ENCODE measurements at regions not wholly inside any gene's neighbourhood (a gene's known extent, or its start where the extent isn't known, plus 50 kb on each side); places are given as distances from the start of the nearest gene placed in this dataset.

- no peak for TF ChIP-seq HMGXB4 (CRISPR knock-in tag; IDR thresholded peaks at IDR 0.05; ENCODE audit: borderline replicate concordance)
- TF ChIP-seq CHD2 (IDR thresholded peaks at IDR 0.05; ENCODE audit: low read length, partially characterized antibody), result no peak
- no peak for TF ChIP-seq KDM1A (IDR thresholded peaks at IDR 0.05; ENCODE audit: low read depth)
- TF ChIP-seq EP300 (IDR thresholded peaks at IDR 0.05), result no peak
Observed at GRCh38 chr5:125720348-125720685, 702.9 kb upstream of the GRAMD2B start (continued).

DNA sequence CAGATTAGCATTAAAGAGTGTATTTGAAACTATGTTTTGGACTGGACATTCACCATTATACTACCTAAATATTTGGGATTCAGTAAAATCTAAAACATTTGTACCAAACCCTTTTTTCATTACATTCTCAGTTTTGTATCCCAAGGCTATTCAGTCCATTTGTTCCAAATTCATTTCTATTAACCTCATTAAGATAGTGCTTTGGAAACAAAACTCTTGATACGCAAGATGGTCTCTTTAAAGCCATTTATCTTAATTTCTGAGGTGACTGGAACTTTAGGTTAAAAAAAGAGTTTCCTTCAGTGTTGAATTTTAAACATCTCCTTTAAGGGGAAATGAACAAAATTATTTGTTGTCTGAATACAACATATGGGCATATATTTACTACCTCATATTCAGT is 702.5 kb upstream of the GRAMD2B start:
- DNase-seq (ENCODE audit: low read depth in 1 of 2, low spot score in 1 of 2) (no peak), ATAC-seq (no peak), FAIRE-seq (no peak)
- TF ChIP-seq, protein P1, sequence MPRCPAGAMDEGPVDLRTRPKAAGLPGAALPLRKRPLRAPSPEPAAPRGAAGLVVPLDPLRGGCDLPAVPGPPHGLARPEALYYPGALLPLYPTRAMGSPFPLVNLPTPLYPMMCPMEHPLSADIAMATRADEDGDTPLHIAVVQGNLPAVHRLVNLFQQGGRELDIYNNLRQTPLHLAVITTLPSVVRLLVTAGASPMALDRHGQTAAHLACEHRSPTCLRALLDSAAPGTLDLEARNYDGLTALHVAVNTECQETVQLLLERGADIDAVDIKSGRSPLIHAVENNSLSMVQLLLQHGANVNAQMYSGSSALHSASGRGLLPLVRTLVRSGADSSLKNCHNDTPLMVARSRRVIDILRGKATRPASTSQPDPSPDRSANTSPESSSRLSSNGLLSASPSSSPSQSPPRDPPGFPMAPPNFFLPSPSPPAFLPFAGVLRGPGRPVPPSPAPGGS (IDR thresholded peaks at IDR 0.05), result no peak
- Histone ChIP-seq H3K9me3 (no peaks in the 10 kb centered on the region), H3K4me2 (no peak overlapping the region), H3K27ac (no peak overlapping the region), H3K4me1 (no peaks in the 10 kb centered on the region), H3K4me3 (no peak overlapping the region)
- ChIA-PET CTCF (no interaction called here), POLR2A (no interaction called here)
- WGBS (ENCODE audit: missing lambda C conversion rate), result 81% methylated on average over 1 of the region's 1 CpG

- FAIRE-seq (no peak), DNase-seq (ENCODE audit: low read depth in 1 of 2, low spot score in 1 of 2) (no peak), ATAC-seq (no peak)
- no peak overlapping the region for H3K4me3 ChIP-seq
- ChIA-PET CTCF (no interaction called here), POLR2A (interaction anchor here (0.6 kb wide), 1 partner anchor 974 kb away, joined by 8 read pairs; no protein-coding TSS in a partner anchor)
- H3K4me2 ChIP-seq, result no peak overlapping the region
- H3K9me3 ChIP-seq, result no peaks in the 10 kb centered on the region
- 12% methylated on average over 1 of the region's 1 CpG for WGBS (ENCODE audit: missing lambda C conversion rate)
- no peak for TF ChIP-seq NR3C1 (IDR thresholded peaks at IDR 0.05)
- TF ChIP-seq, protein P2, sequence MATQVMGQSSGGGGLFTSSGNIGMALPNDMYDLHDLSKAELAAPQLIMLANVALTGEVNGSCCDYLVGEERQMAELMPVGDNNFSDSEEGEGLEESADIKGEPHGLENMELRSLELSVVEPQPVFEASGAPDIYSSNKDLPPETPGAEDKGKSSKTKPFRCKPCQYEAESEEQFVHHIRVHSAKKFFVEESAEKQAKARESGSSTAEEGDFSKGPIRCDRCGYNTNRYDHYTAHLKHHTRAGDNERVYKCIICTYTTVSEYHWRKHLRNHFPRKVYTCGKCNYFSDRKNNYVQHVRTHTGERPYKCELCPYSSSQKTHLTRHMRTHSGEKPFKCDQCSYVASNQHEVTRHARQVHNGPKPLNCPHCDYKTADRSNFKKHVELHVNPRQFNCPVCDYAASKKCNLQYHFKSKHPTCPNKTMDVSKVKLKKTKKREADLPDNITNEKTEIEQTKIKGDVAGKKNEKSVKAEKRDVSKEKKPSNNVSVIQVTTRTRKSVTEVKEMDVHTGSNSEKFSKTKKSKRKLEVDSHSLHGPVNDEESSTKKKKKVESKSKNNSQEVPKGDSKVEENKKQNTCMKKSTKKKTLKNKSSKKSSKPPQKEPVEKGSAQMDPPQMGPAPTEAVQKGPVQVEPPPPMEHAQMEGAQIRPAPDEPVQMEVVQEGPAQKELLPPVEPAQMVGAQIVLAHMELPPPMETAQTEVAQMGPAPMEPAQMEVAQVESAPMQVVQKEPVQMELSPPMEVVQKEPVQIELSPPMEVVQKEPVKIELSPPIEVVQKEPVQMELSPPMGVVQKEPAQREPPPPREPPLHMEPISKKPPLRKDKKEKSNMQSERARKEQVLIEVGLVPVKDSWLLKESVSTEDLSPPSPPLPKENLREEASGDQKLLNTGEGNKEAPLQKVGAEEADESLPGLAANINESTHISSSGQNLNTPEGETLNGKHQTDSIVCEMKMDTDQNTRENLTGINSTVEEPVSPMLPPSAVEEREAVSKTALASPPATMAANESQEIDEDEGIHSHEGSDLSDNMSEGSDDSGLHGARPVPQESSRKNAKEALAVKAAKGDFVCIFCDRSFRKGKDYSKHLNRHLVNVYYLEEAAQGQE (IDR thresholded peaks at IDR 0.05), result no peak
- TF ChIP-seq MAZ (IDR thresholded peaks at IDR 0.05; ENCODE audit: borderline replicate concordance, low read depth, low read length), result no peak
- no peak for TF ChIP-seq EHMT2 (IDR thresholded peaks at IDR 0.05; ENCODE audit: low read depth)
- TF ChIP-seq HOXA7 (CRISPR knock-in tag; IDR thresholded peaks at IDR 0.05), result no peak
- TF ChIP-seq CEBPB (IDR thresholded peaks at IDR 0.05), result no peak
- no peak for TF ChIP-seq ZFP36 (IDR thresholded peaks at IDR 0.05; ENCODE audit: borderline replicate concordance, partially characterized antibody)
- no peak for TF ChIP-seq JUNB (IDR thresholded peaks at IDR 0.05)
- TF ChIP-seq TFCP2L1 (CRISPR knock-in tag; IDR thresholded peaks at IDR 0.05), result no peak
- no peak for TF ChIP-seq CHD4 (IDR thresholded peaks at IDR 0.05; ENCODE audit: borderline replicate concordance)
- no peak for TF ChIP-seq PHF8 (IDR thresholded peaks at IDR 0.05; ENCODE audit: borderline replicate concordance, low read depth)
- no peak for TF ChIP-seq SREBF2 (IDR thresholded peaks at IDR 0.05)
- no peak for TF ChIP-seq HOXB5 (CRISPR knock-in tag; IDR thresholded peaks at IDR 0.05)
- no peak for TF ChIP-seq RAD21 (conservative IDR thresholded peaks at IDR 0.05 in 1 of 2, IDR thresholded peaks at IDR 0.05 in 1 of 2)
- no peak for TF ChIP-seq KDM1A (IDR thresholded peaks at IDR 0.05; ENCODE audit: low read depth)
- TF ChIP-seq FOSL2 (IDR thresholded peaks at IDR 0.05), result no peak
- no peak for TF ChIP-seq FOSL2 (CRISPR knock-in tag; IDR thresholded peaks at IDR 0.05)
- no peaks in the 10 kb centered on the region for H3K4me1 ChIP-seq
- no peak overlapping the region for H3K27ac ChIP-seq
Observed at GRCh38 chr5:125722550-125722949, 700.7 kb upstream of the GRAMD2B start.
